ENCODE measurements at regions not wholly inside any gene's neighbourhood (a gene's known extent, or its start where the extent isn't known, plus 50 kb on each side); places are given as distances from the start of the nearest gene placed in this dataset.
"Not testable (repeated sequence)": the region's sequence is repeated elsewhere in the genome, so short reads cannot be mapped to it uniquely, and the experiment has no call there.

- H3K27ac ChIP-seq (ENCODE audit: low read depth, low read length) = no peak overlapping the region
- WGBS, 3 donors = 36 to 45% (median 36%) methylated on average over 8 of the region's 8 CpGs
Measured at GRCh38 chr21:35738347-35738961, 321.9 kb downstream of the SETD4 start.

- no peak overlapping the region for H3K27ac ChIP-seq (ENCODE audit: low read depth, low read length)
- WGBS, 3 donors = 53 to 64% (median 58%) methylated on average over 6 of the region's 6 CpGs
Measured at GRCh38 chr21:35737899-35738346, 322.4 kb downstream of the SETD4 start.

GRCh38 chr21:35737449-35737848 is 322.9 kb downstream of the SETD4 start:
- WGBS, 3 donors = 59 to 75% (median 71%) methylated on average over 4 of the region's 4 CpGs
- no peak overlapping the region for H3K27ac ChIP-seq (ENCODE audit: low read depth, low read length)

GRCh38 chr21:35732788-35733187 is 327.5 kb downstream of the SETD4 start:
- H3K27ac ChIP-seq (ENCODE audit: low read depth, low read length) = no peak overlapping the region
- WGBS, 3 donors = 88 to 91% (median 90%) methylated on average over 10 of the region's 10 CpGs

GRCh38 chr21:35730325-35730724 is 330.0 kb downstream of the SETD4 start:
- 89 to 90% (median 89%) methylated on average over 8 of the region's 8 CpGs for WGBS, 3 donors
- no peak overlapping the region for H3K27ac ChIP-seq (ENCODE audit: low read depth, low read length)

- 54 to 65% (median 58%) methylated on average over 2 of the region's 2 CpGs for WGBS, 3 donors
Measured at GRCh38 chr21:35727830-35728229, 332.5 kb downstream of the SETD4 start.

GRCh38 chr21:35724156-35724555 is 336.2 kb downstream of the SETD4 start:
- no peak overlapping the region for H3K27ac ChIP-seq (ENCODE audit: low read depth, low read length)
- 82 to 89% (median 83%) methylated on average over 4 of the region's 4 CpGs for WGBS, 3 donors

More at GRCh38 chr21:35727830-35728229, 332.5 kb downstream of the SETD4 start:
- H3K27ac ChIP-seq (ENCODE audit: low read depth, low read length) = no peak overlapping the region

GRCh38 chr21:35721701-35722100 is 338.6 kb downstream of the SETD4 start:
- 58 to 74% (median 71%) methylated on average over 4 of the region's 4 CpGs for WGBS, 3 donors
- no peak overlapping the region for H3K27ac ChIP-seq (ENCODE audit: low read depth, low read length)

- H3K27ac ChIP-seq (ENCODE audit: low read depth, low read length) = no peak overlapping the region
- WGBS, 3 donors = 11 to 32% (median 31%) methylated on average over 6 of the region's 6 CpGs
Measured at GRCh38 chr21:35720208-35720731, 340.1 kb downstream of the SETD4 start.

GRCh38 chr21:35719080-35719479 is 341.2 kb downstream of the SETD4 start:
- 20 to 81% (median 65%) methylated on average over 1 of the region's 1 CpG for WGBS, 3 donors
- no peak overlapping the region for H3K27ac ChIP-seq (ENCODE audit: low read depth, low read length)

GRCh38 chr21:35716876-35717565 is 343.3 kb downstream of the SETD4 start:
- WGBS, 3 donors = 32 to 55% (median 47%) methylated on average over 2 of the region's 2 CpGs
- H3K27ac ChIP-seq (ENCODE audit: low read depth, low read length) = no peak overlapping the region

GRCh38 chr21:35713914-35714313 is 346.4 kb downstream of the SETD4 start:
- 36 to 86% (median 82%) methylated on average over 2 of the region's 2 CpGs for WGBS, 3 donors
- no peak overlapping the region for H3K27ac ChIP-seq (ENCODE audit: low read depth, low read length)

GRCh38 chr21:35711661-35712060 is 348.7 kb downstream of the SETD4 start:
- no peak overlapping the region for H3K27ac ChIP-seq (ENCODE audit: low read depth, low read length)
- 42 to 89% (median 82%) methylated on average over 2 of the region's 2 CpGs for WGBS, 3 donors

GRCh38 chr21:35711213-35711612 is 349.1 kb downstream of the SETD4 start:
- no peak overlapping the region for H3K27ac ChIP-seq (ENCODE audit: low read depth, low read length)
- WGBS, 3 donors = 55 to 74% (median 71%) methylated on average over 3 of the region's 3 CpGs

GRCh38 chr21:35709990-35710389 is 350.3 kb downstream of the SETD4 start:
- H3K27ac ChIP-seq (ENCODE audit: low read depth, low read length) = not testable (repeated sequence)
- 65 to 89% (median 86%) methylated on average over 3 of the region's 3 CpGs for WGBS, 3 donors

- 93 to 95% (median 93%) methylated on average over 1 of the region's 1 CpG for WGBS, 3 donors
- no peak overlapping the region for H3K27ac ChIP-seq (ENCODE audit: low read depth, low read length)
Measured at GRCh38 chr21:35705888-35706287, 354.4 kb downstream of the SETD4 start.

GRCh38 chr21:35705237-35705887 is 355.0 kb downstream of the SETD4 start:
- 38 to 93% (median 87%) methylated on average over 2 of the region's 2 CpGs for WGBS, 3 donors
- no peak overlapping the region for H3K27ac ChIP-seq (ENCODE audit: low read depth, low read length)

- 93 to 98% (median 97%) methylated on average over 1 of the region's 1 CpG for WGBS, 3 donors
- no peak overlapping the region for H3K27ac ChIP-seq (ENCODE audit: low read depth, low read length)
Measured at GRCh38 chr21:35703704-35704103, 356.6 kb downstream of the SETD4 start.

- 67 to 93% (median 76%) methylated on average over 3 of the region's 3 CpGs for WGBS, 3 donors
- no peak overlapping the region for H3K27ac ChIP-seq (ENCODE audit: low read depth, low read length)
Measured at GRCh38 chr21:35699361-35699760, 361.0 kb downstream of the SETD4 start.
